ENCODE measurements at regions not wholly inside any gene's neighbourhood (a gene's known extent, or its start where the extent isn't known, plus 50 kb on each side); places are given as distances from the start of the nearest gene placed in this dataset.

GRCh38 chr5:125465703-125466102 is 719.3 kb upstream of the ZNF608 start:
- Histone ChIP-seq H3K4me3 (ENCODE audit: low read depth, low read length, poor library complexity, severe bottlenecking) (no peak overlapping the region), H3K27ac (ENCODE audit: low read depth, low read length, poor library complexity, severe bottlenecking) (no peak overlapping the region), H2AFZ (ENCODE audit: low read length) (no peak overlapping the region), H3K9me3 (ENCODE audit: low read length) (0 out of 2 replicates have a peak, but pooled peaks cover 5% of the 10 kb centered on the region), H3K4me2 (ENCODE audit: low read length) (peak overlapping the region; percentile 24; the same call in 1 of the 2 replicates), H3K79me2 (ENCODE audit: insufficient read depth, low read depth, low read length) (no peaks in the 10 kb centered on the region), H4K20me1 (ENCODE audit: insufficient read depth, low read length) (no peaks in the 10 kb centered on the region), H3K36me3 (ENCODE audit: insufficient read depth, low read length) (no peaks in the 10 kb centered on the region), H3K9me2 (ENCODE audit: insufficient read depth, low read length) (no peaks in the 10 kb centered on the region), H3K4me1 (ENCODE audit: insufficient read depth, low read length, poor library complexity, severe bottlenecking) (peaks cover 10% of the 10 kb centered on the region)
- DNase-seq (ENCODE audit: low spot score), result no peak
- TF ChIP-seq CTCF (conservative IDR thresholded peaks at IDR 0.05; ENCODE audit: low read length) (no peak), EZH2phosphoT487 (IDR thresholded peaks at IDR 0.05; ENCODE audit: borderline replicate concordance, low read depth, low read length) (no peak)
- no TSS peak for BruUV-seq (replicated peaks)
- POLR2A ChIA-PET, result interaction anchor here (0.5 to 1.6 kb wide), 4 partner anchors 18 to 471 kb away, joined by 3 to 4 read pairs (median 4); no protein-coding TSS in a partner anchor
- CTCF ChIA-PET (ENCODE audit: unreplicated experiment), result no interaction called here
- intact Hi-C loops (cut with micrococcal nuclease; ENCODE audit: unreplicated experiment), result no loop called here

- no peak overlapping the region for H3K4me2 ChIP-seq (ENCODE audit: low read length)
- TF ChIP-seq CTCF (conservative IDR thresholded peaks at IDR 0.05; ENCODE audit: low read length) (no peak), EZH2phosphoT487 (IDR thresholded peaks at IDR 0.05; ENCODE audit: borderline replicate concordance, low read depth, low read length) (no peak)
- H2AFZ ChIP-seq (ENCODE audit: low read length), result no peak overlapping the region
- BruUV-seq (replicated peaks), result no TSS peak
- POLR2A ChIA-PET, result no interaction called here
- no peak for DNase-seq (ENCODE audit: low spot score)
- H3K79me2 ChIP-seq (ENCODE audit: insufficient read depth, low read depth, low read length), result no peaks in the 10 kb centered on the region
- H3K4me3 ChIP-seq (ENCODE audit: low read depth, low read length, poor library complexity, severe bottlenecking), result no peak overlapping the region
- H3K4me1 ChIP-seq (ENCODE audit: insufficient read depth, low read length, poor library complexity, severe bottlenecking), result peaks cover 10% of the 10 kb centered on the region
- H3K9me2 ChIP-seq (ENCODE audit: insufficient read depth, low read length), result no peaks in the 10 kb centered on the region
- H3K9me3 ChIP-seq (ENCODE audit: low read length), result 0 out of 2 replicates have a peak, but pooled peaks cover 5% of the 10 kb centered on the region
- H3K36me3 ChIP-seq (ENCODE audit: insufficient read depth, low read length), result no peaks in the 10 kb centered on the region
- CTCF ChIA-PET (ENCODE audit: unreplicated experiment), result no interaction called here
- H4K20me1 ChIP-seq (ENCODE audit: insufficient read depth, low read length), result no peaks in the 10 kb centered on the region
- H3K27ac ChIP-seq (ENCODE audit: low read depth, low read length, poor library complexity, severe bottlenecking), result no peak overlapping the region
- intact Hi-C loops (cut with micrococcal nuclease; ENCODE audit: unreplicated experiment), result no loop called here
These were observed 720.8 kb upstream of the ZNF608 start for GRCh38 chr5:125467222-125467621.

GRCh38 chr5:125470280-125470902 is 724.0 kb upstream of the ZNF608 start:
- no peaks in the 10 kb centered on the region for H3K36me3 ChIP-seq (ENCODE audit: insufficient read depth, low read length)
- intact Hi-C loops (cut with micrococcal nuclease; ENCODE audit: unreplicated experiment), result no loop called here
- ChIA-PET CTCF (ENCODE audit: unreplicated experiment) (no interaction called here), POLR2A (no interaction called here)
- H2AFZ ChIP-seq (ENCODE audit: low read length), result no peak overlapping the region
- H3K4me2 ChIP-seq (ENCODE audit: low read length), result no peak overlapping the region
- H3K4me3 ChIP-seq (ENCODE audit: low read depth, low read length, poor library complexity, severe bottlenecking), result no peak overlapping the region
- no peaks in the 10 kb centered on the region for H3K9me2 ChIP-seq (ENCODE audit: insufficient read depth, low read length)
- no peaks in the 10 kb centered on the region for H3K9me3 ChIP-seq (ENCODE audit: low read length)
- H3K27ac ChIP-seq (ENCODE audit: low read depth, low read length, poor library complexity, severe bottlenecking), result no peak overlapping the region
- TF ChIP-seq EZH2phosphoT487 (IDR thresholded peaks at IDR 0.05; ENCODE audit: borderline replicate concordance, low read depth, low read length) (no peak), CTCF (conservative IDR thresholded peaks at IDR 0.05; ENCODE audit: low read length) (no peak)
- no TSS peak for BruUV-seq (replicated peaks)
- peaks cover 7% of the 10 kb centered on the region for H3K4me1 ChIP-seq (ENCODE audit: insufficient read depth, low read length, poor library complexity, severe bottlenecking)
- no peak for DNase-seq (ENCODE audit: low spot score)
- no peaks in the 10 kb centered on the region for H3K79me2 ChIP-seq (ENCODE audit: insufficient read depth, low read depth, low read length)
- no peaks in the 10 kb centered on the region for H4K20me1 ChIP-seq (ENCODE audit: insufficient read depth, low read length)
